Stimulated activated effector memory CD8-positive, alpha-beta T cell treated with anti-CD3 and anti-CD28 coated beads, Interleukin-12 subunit alpha, Interleukin-12 subunit beta, amount 100 ng/mL, for 72 hours (primary cell): ENCODE measurements at regions not wholly inside any gene's neighbourhood (a gene's known extent, or its start where the extent isn't known, plus 50 kb on each side); places are given as distances from the start of the nearest gene placed in this dataset.

Source experiments
- ATAC-seq: fragments of 150-1000 bp; cut with Tn5 transposase; 2 replicates; pipeline ENCODE4 v1.10.0; 2021
- DNase-seq, 2 donors: peaks; one replicate each; pipeline ENCODE4 v3.0.0; 2021 to 2022; ENCODE audit warnings: low spot score in 2 of 2
- H3K27ac Mint-ChIP-seq: one replicate; pipeline ENCODE4 v1.8.0; 2022; ENCODE audit warnings: mild to moderate bottlenecking, mixed read lengths
- H3K36me3 Mint-ChIP-seq: one replicate; pipeline ENCODE4 v1.8.0; 2022; ENCODE audit warnings: mild to moderate bottlenecking, mixed read lengths
- H3K4me1 Mint-ChIP-seq: one replicate; pipeline ENCODE4 v1.8.0; 2022; ENCODE audit warnings: mixed read lengths
- H3K4me3 Mint-ChIP-seq: one replicate; pipeline ENCODE4 v1.8.0; 2022; ENCODE audit warnings: mild to moderate bottlenecking, mixed read lengths
- H3K9me3 Mint-ChIP-seq: one replicate; pipeline ENCODE4 v1.8.0; 2022; ENCODE audit warnings: mixed read lengths

- H3K4me3 Mint-ChIP-seq, result no peak overlapping the region
- H3K27ac Mint-ChIP-seq, result no peak overlapping the region
- H3K9me3 Mint-ChIP-seq, result peaks cover 3% of the 10 kb centered on the region
- H3K4me1 Mint-ChIP-seq, result no peaks in the 10 kb centered on the region
- DNase-seq (no peak), ATAC-seq (no peak)
- no peaks in the 10 kb centered on the region for H3K36me3 Mint-ChIP-seq
Observed at GRCh38 chr12:115042341-115042740, 358.4 kb upstream of the TBX3 start.

DNA sequence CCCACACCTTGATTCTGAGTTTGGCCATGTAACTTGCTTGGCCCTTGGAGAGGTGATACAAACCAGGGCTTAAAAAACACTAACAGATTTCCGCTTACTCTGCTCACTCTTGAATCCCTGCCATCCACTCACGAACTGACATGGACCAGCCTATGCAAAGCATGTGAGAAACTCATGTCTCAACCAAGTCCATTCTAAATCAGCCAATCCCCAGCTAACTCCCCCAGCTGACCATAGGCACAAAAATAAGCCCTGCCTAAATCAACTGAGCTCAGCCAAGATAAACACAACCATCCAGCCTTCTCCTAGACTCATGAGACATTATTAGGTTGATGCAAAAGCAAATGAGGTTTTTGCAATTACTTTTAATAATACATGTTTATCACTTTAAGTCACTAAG, 353.9 kb upstream of the TBX3 start:
- ATAC-seq, result no peak
- H3K27ac Mint-ChIP-seq, result no peak overlapping the region
- no peak overlapping the region for H3K4me3 Mint-ChIP-seq

DNA sequence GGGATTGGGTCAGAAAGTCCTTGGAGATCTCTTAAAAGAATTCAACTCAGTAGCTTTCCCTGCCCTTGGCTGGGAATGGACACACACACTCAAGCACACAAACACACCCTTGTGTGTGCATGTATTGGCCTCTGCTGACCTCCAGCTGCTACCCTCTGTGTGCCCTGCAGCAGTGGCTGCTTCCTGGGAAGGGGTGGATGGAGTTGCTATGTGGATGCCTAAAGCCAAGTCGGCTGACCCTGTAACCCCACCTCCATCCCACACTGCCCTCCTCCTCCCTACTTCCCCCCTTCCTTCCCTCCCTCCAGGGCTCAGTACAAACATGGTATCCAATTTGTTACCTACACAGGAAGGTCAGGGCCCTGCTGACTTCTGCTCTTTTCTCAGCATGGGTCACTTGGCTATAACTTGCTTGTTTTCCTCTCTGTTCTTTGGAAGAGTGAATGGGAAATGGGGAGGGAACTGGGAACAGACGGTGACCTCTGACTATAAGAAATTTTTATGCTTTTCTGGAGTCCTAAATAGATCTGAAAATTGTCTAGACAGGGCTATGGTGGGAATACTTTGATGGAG, 351.6 kb upstream of the TBX3 start:
- H3K4me3 Mint-ChIP-seq, result no peak overlapping the region
- H3K4me1 Mint-ChIP-seq, result no peaks in the 10 kb centered on the region
- no peak overlapping the region for H3K27ac Mint-ChIP-seq
- no peaks in the 10 kb centered on the region for H3K9me3 Mint-ChIP-seq
- H3K36me3 Mint-ChIP-seq, result no peaks in the 10 kb centered on the region
- DNase-seq, result no peak
- ATAC-seq, result no peak

More for the DNA sequence above, 353.9 kb upstream of the TBX3 start:
- Mint-ChIP-seq H3K4me1 (no peaks in the 10 kb centered on the region), H3K36me3 (no peaks in the 10 kb centered on the region), H3K9me3 (no peaks in the 10 kb centered on the region)
- no peak for DNase-seq

DNA sequence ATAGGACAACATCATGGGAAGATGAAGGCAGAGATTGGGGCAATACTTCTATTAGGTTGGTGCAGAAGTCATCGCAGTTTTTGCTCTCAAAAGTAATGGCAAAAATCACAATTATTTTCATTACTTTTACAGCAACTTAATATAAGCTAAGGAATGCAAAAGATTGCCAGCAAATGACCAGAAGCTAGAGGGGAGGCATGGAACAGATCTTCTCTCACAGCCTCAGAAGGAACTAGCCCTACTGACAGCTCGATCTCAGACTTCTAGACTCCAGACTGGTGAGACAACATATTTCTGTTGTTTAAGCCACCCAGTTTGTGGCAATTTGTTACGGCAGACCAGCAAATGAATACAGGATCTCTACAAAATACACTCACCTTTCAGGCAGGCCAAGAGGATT, 348.5 kb upstream of the TBX3 start:
- H3K4me3 Mint-ChIP-seq, result no peak overlapping the region
- ATAC-seq, result no peak
- no peaks in the 10 kb centered on the region for H3K4me1 Mint-ChIP-seq
- no peak overlapping the region for H3K27ac Mint-ChIP-seq
- DNase-seq, result no peak
- no peaks in the 10 kb centered on the region for H3K9me3 Mint-ChIP-seq
- no peaks in the 10 kb centered on the region for H3K36me3 Mint-ChIP-seq

DNA sequence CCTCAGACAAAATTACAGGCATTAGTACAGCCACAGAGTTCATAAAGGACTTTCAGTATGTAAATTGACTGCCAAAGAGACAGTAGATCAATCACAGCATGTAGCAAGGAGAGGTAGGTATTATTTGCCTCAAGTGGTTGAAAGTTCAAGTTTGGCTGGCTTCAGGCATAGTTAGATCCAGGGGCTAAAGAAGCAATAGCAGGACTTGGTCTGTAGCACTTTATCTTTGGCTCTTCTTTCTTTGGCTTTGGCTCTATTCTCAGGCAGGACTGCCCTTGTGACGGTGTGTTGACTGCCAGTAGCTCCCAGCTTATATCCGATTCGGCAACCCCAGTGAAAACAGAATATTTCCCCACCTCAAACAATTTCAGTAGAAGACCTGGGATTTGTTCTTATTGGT, 346.0 kb upstream of the TBX3 start:
- ATAC-seq (no peak), DNase-seq (no peak)
- Mint-ChIP-seq H3K27ac (no peak overlapping the region), H3K9me3 (peaks cover 8% of the 10 kb centered on the region), H3K4me1 (no peaks in the 10 kb centered on the region), H3K4me3 (no peak overlapping the region), H3K36me3 (no peaks in the 10 kb centered on the region)

- no peak overlapping the region for H3K4me3 Mint-ChIP-seq
- H3K4me1 Mint-ChIP-seq, result no peaks in the 10 kb centered on the region
- DNase-seq, result no peak
- H3K27ac Mint-ChIP-seq, result no peak overlapping the region
- peaks cover 20% of the 10 kb centered on the region for H3K9me3 Mint-ChIP-seq
- no peak for ATAC-seq
- H3K36me3 Mint-ChIP-seq, result no peaks in the 10 kb centered on the region
Observed at GRCh38 chr12:115024531-115024930, 340.6 kb upstream of the TBX3 start.

DNA sequence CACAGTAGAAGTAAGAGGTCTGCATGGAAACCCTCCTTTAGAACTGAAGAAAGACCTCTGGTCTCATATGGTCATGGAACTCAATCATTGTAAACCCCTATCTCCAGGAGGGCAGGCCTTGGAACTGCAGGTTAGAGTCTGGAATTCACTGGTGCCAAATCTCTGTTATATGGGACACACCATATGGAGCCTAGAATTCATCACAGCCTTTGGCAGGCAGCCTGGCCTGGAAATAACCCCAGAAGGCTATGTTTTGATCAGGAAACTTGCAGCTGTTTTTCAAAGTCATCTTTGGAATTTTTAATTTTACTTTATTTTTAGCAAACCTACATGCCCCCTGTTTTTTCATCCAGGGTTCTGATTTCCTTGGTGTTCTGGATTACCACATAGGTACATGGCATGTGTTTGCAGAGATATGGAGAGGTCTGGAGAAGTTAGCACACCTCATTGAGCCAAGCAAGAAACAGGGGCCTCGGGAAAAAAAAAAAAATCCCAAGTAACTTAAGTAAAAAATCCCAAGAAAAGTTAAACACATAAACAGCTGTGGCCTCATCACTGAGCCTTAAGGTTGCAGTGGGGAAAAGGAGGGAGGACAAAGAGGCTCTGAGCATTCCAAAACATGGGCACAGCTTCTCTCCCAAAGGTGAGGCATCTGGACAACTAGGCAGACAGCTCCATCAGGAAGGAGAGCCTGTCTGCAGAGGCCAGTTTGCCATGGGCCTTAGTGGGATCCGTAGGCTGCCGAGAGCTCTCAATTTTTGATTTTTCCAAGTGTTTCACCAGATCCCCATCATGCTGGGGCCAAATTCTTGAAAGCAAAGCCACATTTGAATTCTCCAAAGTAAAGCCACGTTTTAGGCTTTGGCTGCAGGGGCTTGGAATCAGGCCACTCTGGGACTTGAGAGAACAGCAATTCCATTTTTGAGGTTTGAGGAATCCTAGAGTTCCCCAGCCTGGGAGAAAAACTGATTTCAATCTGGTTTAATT, 339.6 kb upstream of the TBX3 start:
- DNase-seq, result no peak
- no peak for ATAC-seq
- Mint-ChIP-seq H3K9me3 (peaks cover 21% of the 10 kb centered on the region), H3K4me3 (no peak overlapping the region), H3K27ac (no peak overlapping the region), H3K36me3 (no peaks in the 10 kb centered on the region), H3K4me1 (no peaks in the 10 kb centered on the region)

DNA sequence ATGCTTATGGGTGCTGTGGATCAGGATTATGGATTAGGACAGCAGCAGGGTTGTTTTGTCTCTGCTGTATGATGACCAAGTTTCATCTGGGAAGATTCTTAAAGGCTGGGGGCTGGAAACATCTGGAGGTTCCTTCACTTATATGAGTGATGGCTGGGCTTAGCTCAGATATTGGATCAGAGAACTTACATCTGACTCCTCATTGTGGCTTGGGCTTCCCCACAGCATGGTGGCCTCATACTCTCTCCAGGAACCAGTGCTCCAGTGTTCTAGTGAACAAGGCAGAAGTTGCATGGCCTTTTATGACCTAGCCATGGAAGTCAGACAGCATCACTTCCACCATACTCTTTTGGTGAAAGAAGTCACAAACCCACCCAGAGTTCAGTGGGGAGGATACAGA, 336.1 kb upstream of the TBX3 start:
- H3K4me3 Mint-ChIP-seq, result no peak overlapping the region
- H3K4me1 Mint-ChIP-seq, result no peaks in the 10 kb centered on the region
- H3K36me3 Mint-ChIP-seq, result no peaks in the 10 kb centered on the region
- H3K9me3 Mint-ChIP-seq, result peaks cover 16% of the 10 kb centered on the region
- no peak for ATAC-seq
- no peak overlapping the region for H3K27ac Mint-ChIP-seq
- no peak for DNase-seq

DNA sequence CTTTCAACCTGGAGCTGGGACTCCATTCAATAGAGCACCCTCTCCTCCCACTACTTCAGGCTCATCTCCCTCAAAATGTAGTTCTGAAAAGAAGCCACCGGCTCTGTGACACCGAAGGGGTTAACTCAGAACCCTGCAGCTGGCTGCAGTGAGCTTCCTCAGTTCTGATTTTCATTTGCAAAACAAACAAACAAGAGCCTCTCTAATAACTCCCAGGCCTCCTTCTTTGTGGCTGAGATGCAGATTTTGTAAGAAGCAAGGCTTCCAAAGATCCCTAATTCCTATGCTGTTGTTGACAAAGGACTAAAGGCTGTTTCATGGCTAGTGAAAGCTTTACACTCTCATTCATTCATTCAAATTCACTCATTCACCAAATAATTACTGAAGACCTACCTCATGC, 333.4 kb upstream of the TBX3 start:
- Mint-ChIP-seq H3K4me3 (no peak overlapping the region), H3K4me1 (no peaks in the 10 kb centered on the region), H3K36me3 (no peaks in the 10 kb centered on the region), H3K27ac (no peak overlapping the region), H3K9me3 (peaks cover 23% of the 10 kb centered on the region)
- DNase-seq (no peak), ATAC-seq (no peak)

- no peaks in the 10 kb centered on the region for H3K36me3 Mint-ChIP-seq
- ATAC-seq (no peak), DNase-seq (no peak)
- H3K27ac Mint-ChIP-seq, result no peak overlapping the region
- H3K9me3 Mint-ChIP-seq, result peaks cover 21% of the 10 kb centered on the region
- no peak overlapping the region for H3K4me3 Mint-ChIP-seq
- H3K4me1 Mint-ChIP-seq, result no peaks in the 10 kb centered on the region
Observed at GRCh38 chr12:115013236-115013981, 329.4 kb upstream of the TBX3 start.

- Mint-ChIP-seq H3K9me3 (peaks cover 24% of the 10 kb centered on the region), H3K27ac (no peak overlapping the region)
- no peak for DNase-seq
Observed at GRCh38 chr12:115012861-115013235, 328.9 kb upstream of the TBX3 start.

DNA sequence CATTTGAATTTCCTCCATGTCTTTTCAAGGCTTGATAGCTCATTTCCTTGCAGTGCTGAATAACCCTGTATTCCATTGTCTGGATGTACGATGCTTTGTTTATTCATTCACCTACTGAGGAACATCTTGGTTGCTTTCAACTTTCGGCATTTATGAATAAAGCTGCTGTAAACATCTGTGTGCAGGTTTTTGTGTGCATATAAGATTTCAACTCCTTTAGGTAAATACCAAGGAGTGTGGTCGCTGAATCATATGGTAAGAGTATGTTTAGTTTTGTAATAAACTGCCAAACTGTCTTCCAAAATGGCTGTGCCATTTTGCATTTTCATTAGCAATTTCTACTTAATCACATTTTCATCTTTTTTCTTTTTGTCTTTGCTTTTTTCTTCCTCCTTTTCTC, 327.7 kb upstream of the TBX3 start:
- no peak overlapping the region for H3K4me3 Mint-ChIP-seq
- no peaks in the 10 kb centered on the region for H3K36me3 Mint-ChIP-seq
- DNase-seq, result no peak
- no peaks in the 10 kb centered on the region for H3K4me1 Mint-ChIP-seq
- no peak overlapping the region for H3K27ac Mint-ChIP-seq
- peaks cover 24% of the 10 kb centered on the region for H3K9me3 Mint-ChIP-seq
- ATAC-seq, result no peak

More at GRCh38 chr12:115012861-115013235, 328.9 kb upstream of the TBX3 start:
- Mint-ChIP-seq H3K4me1 (no peaks in the 10 kb centered on the region), H3K4me3 (no peak overlapping the region), H3K36me3 (no peaks in the 10 kb centered on the region)
- ATAC-seq, result no peak

DNA sequence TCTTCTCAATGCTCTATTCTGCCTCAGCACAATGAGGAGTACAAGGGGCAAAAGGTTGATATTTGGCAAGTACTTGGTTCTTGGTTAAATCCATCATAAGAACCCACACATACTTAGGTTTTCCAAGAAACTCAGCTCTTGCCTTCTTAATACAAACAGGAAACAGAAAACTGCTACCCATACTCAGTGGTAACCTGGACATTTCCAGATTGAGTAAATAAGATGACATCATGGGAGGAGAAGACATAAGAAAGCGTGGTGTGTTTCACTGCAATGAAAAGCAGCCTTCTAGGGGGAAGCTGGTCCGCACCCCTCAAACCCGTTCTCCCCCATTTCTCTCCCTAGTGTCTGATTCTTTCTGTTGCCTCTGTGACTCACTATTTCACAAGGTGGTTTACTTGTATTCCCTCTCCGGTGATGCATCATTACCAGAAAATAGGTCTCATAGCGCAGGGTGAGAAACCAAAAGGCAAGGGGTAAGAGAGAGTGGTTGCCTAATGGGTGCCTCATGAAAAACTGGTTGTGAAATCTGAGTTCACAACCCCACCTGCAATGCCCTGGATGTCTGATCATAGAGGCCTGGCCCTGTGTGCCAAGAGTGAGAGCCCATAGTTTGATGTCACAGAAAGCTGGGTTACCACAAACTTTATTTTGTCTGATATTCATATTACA, 326.5 kb upstream of the TBX3 start:
- H3K27ac Mint-ChIP-seq, result no peak overlapping the region
- H3K36me3 Mint-ChIP-seq, result no peaks in the 10 kb centered on the region
- ATAC-seq (no peak), DNase-seq (no peak)
- H3K4me1 Mint-ChIP-seq, result no peaks in the 10 kb centered on the region
- H3K9me3 Mint-ChIP-seq, result peaks cover 29% of the 10 kb centered on the region
- no peak overlapping the region for H3K4me3 Mint-ChIP-seq

DNA sequence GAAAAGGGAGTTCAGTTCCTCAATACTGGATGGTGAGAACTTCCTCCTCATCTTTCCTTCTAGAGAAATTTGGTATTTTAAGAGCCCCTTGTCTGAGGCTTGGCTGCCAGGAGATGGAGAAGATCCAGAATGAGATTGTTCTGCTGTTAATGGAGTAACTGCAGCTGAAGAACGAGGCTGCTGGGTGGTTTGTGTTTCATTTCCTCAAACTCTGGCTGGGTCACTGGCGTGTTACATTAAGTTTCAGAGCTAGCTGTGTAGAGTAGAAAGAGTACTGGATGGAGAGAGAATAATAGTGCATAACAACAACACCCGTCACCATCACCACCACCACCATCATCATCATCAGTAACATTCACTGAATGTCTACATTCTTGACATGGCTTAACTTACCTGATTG, 325.0 kb upstream of the TBX3 start:
- DNase-seq, result no peak
- Mint-ChIP-seq H3K4me1 (no peaks in the 10 kb centered on the region), H3K9me3 (peaks cover 26% of the 10 kb centered on the region), H3K4me3 (no peak overlapping the region), H3K27ac (no peak overlapping the region), H3K36me3 (no peaks in the 10 kb centered on the region)
- ATAC-seq, result no peak

DNA sequence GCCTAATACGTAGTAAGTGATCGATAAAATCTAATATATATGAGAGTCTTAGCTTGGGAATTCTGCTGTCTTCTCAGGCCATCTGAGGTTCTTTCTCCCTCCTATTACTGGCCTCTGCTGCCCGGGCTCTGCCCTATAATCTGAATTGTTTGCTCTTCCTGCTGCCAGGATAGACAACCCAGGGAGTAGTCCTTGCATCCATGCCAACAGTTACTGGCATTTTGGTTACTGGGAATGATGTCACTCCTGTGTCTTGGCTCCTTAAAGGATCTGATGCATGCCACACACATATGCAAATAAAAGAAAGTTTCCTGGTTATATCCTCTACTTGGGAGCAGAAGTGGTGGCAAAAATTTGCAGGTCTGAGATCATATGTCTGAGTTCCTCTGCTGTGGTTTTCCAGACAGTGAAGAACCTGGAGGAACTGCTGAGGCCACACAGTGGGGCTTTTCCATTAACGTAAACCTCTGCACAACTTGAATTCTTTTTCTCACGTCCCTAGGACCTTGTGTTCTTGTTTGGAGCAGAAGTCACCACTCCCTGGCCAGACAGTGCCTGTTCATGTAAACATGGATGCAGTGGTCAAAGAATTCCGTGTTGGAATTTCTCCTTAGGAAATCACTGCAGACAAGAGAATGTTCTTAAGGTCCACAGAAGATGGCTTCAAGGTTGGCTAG, 320.6 kb upstream of the TBX3 start:
- ATAC-seq, result no peak
- Mint-ChIP-seq H3K27ac (no peak overlapping the region), H3K4me3 (no peak overlapping the region), H3K4me1 (no peaks in the 10 kb centered on the region), H3K36me3 (no peaks in the 10 kb centered on the region), H3K9me3 (peaks cover 18% of the 10 kb centered on the region)
- no peak for DNase-seq
